OCI-LY1 (cell line): ENCODE measurements at regions not wholly inside any gene's neighbourhood (a gene's known extent, or its start where the extent isn't known, plus 50 kb on each side); places are given as distances from the start of the nearest gene placed in this dataset.

Experiments used
- H2AFZ ChIP-seq: fragments of 200-600 bp; sonication (generic), shearing (Covaris generic); 2 replicates; pipeline ENCODE4 v1.6.0; 2014; ENCODE audit warnings: antibody characterized with exemption, mild to moderate bottlenecking, low read length
- H3F3A ChIP-seq: fragments of 200-600 bp; sonication (generic), shearing (Covaris generic); 2 replicates; pipeline ENCODE4 v1.6.0; 2014; ENCODE audit warnings: mild to moderate bottlenecking, antibody characterized with exemption, low read length, moderate library complexity; ENCODE audit not compliant: insufficient read depth
- H3K27ac ChIP-seq: fragments of 200-600 bp; sonication (generic); 2 replicates; pipeline ENCODE4 v1.5.1; 2014; ENCODE audit warnings: low read length, mixed run types, mild to moderate bottlenecking, low read depth; ENCODE audit not compliant: poor library complexity, severe bottlenecking
- H3K27me3 ChIP-seq: fragments of 200-600 bp; sonication (generic); 2 replicates; pipeline ENCODE4 v1.6.0; 2014; ENCODE audit warnings: antibody characterized with exemption, mild to moderate bottlenecking, low read length, moderate library complexity; ENCODE audit not compliant: insufficient read depth
- H3K36me3 ChIP-seq: fragments of 200-600 bp; sonication (generic); 2 replicates; pipeline ENCODE4 v1.6.1; 2014; ENCODE audit warnings: mild to moderate bottlenecking, antibody characterized with exemption, low read length, moderate library complexity, mixed read lengths; ENCODE audit not compliant: insufficient read depth
- H3K4me1 ChIP-seq: fragments of 200-600 bp; sonication (generic); 2 replicates; pipeline ENCODE4 v1.5.1; 2014; ENCODE audit warnings: mild to moderate bottlenecking, low read length, moderate library complexity; ENCODE audit not compliant: insufficient read depth, severe bottlenecking
- H3K4me2 ChIP-seq: fragments of 200-600 bp; sonication (generic), shearing (Covaris generic); 2 replicates; pipeline ENCODE4 v1.6.1; 2014; ENCODE audit warnings: low read length
- H3K4me3 ChIP-seq: fragments of 200-600 bp; sonication (generic); 2 replicates; pipeline ENCODE4 v1.5.1; 2014; ENCODE audit warnings: low read length, low read depth, mild to moderate bottlenecking, mixed read lengths; ENCODE audit not compliant: poor library complexity, severe bottlenecking
- H3K79me2 ChIP-seq: fragments of 200-600 bp; shearing (Covaris generic); 2 replicates; pipeline ENCODE4 v1.6.1; 2016; ENCODE audit warnings: mixed run types, low read length, mixed read lengths; ENCODE audit not compliant: insufficient read depth
- H3K9ac ChIP-seq: fragments of 200-600 bp; sonication (generic), shearing (Covaris generic); 2 replicates; pipeline ENCODE4 v1.6.1; 2014; ENCODE audit warnings: mild to moderate bottlenecking, low read length, mixed read lengths
- H3K9me2 ChIP-seq: fragments of 200-600 bp; sonication (generic), shearing (Covaris generic); 2 replicates; pipeline ENCODE4 v1.6.1; 2014; ENCODE audit warnings: low read depth, mild to moderate bottlenecking, low read length, mixed read lengths
- H3K9me3 ChIP-seq: fragments of 200-600 bp; shearing (Covaris generic); 2 replicates; pipeline ENCODE4 v1.6.1; 2014; ENCODE audit warnings: low read length, mixed read lengths
- H4K20me1 ChIP-seq: fragments of 200-600 bp; sonication (generic), shearing (Covaris generic); 2 replicates; pipeline ENCODE4 v1.6.0; 2016; ENCODE audit warnings: mild to moderate bottlenecking, low read length; ENCODE audit not compliant: insufficient read depth
- CTCF ChIP-seq: fragments of 200-600 bp; sonication (generic), shearing (Covaris generic); IDR thresholded peaks from 2 replicates; pipeline ENCODE4 v1.5.1; 2017; ENCODE audit warnings: mild to moderate bottlenecking, antibody characterized with exemption, low read length, moderate library complexity, mixed read lengths
- EZH2 ChIP-seq: fragments of 200-600 bp; sonication (generic), shearing (Covaris generic); IDR thresholded peaks from 2 replicates; pipeline ENCODE4 v1.8.0; 2017; ENCODE audit warnings: borderline replicate concordance, mixed run types, mild to moderate bottlenecking, antibody characterized with exemption, low read length, moderate library complexity, mixed read lengths

- no peaks in the 10 kb centered on the region for H3K27me3 ChIP-seq
- H3F3A ChIP-seq = no peaks in the 10 kb centered on the region
Measured at GRCh38 chr15:55094136-55094535, 102.6 kb downstream of the RSL24D1 start.

GRCh38 chr15:55088207-55088606 is 108.5 kb downstream of the RSL24D1 start:
- Histone ChIP-seq H3K4me2 (no peak overlapping the region), H3K36me3 (no peaks in the 10 kb centered on the region), H3K9me3 (no peaks in the 10 kb centered on the region), H2AFZ (no peak overlapping the region), H3F3A (no peaks in the 10 kb centered on the region), H3K27me3 (no peaks in the 10 kb centered on the region), H3K4me3 (no peak overlapping the region), H3K4me1 (no peaks in the 10 kb centered on the region), H3K27ac (no peak overlapping the region), H3K79me2 (no peaks in the 10 kb centered on the region), H4K20me1 (no peaks in the 10 kb centered on the region), H3K9me2 (no peaks in the 10 kb centered on the region), H3K9ac (no peak overlapping the region)
- TF ChIP-seq CTCF (no peak), EZH2 (no peak)

More at GRCh38 chr15:55094136-55094535, 102.6 kb downstream of the RSL24D1 start:
- H3K4me1 ChIP-seq = no peaks in the 10 kb centered on the region
- H3K36me3 ChIP-seq = no peaks in the 10 kb centered on the region
- H3K9me2 ChIP-seq = no peaks in the 10 kb centered on the region
- H3K9ac ChIP-seq = no peak overlapping the region
- H3K9me3 ChIP-seq = no peaks in the 10 kb centered on the region
- no peaks in the 10 kb centered on the region for H3K79me2 ChIP-seq
- no peak overlapping the region for H3K4me3 ChIP-seq
- no peak for TF ChIP-seq EZH2
- TF ChIP-seq CTCF = no peak
- H3K4me2 ChIP-seq = no peak overlapping the region
- no peak overlapping the region for H3K27ac ChIP-seq
- no peak overlapping the region for H2AFZ ChIP-seq
- no peaks in the 10 kb centered on the region for H4K20me1 ChIP-seq

GRCh38 chr15:55084673-55085072 is 112.1 kb downstream of the RSL24D1 start:
- no peak overlapping the region for H2AFZ ChIP-seq
- H3K9me2 ChIP-seq = no peaks in the 10 kb centered on the region
- no peaks in the 10 kb centered on the region for H4K20me1 ChIP-seq
- no peak overlapping the region for H3K27ac ChIP-seq
- no peaks in the 10 kb centered on the region for H3K9me3 ChIP-seq
- H3F3A ChIP-seq = no peaks in the 10 kb centered on the region
- no peak overlapping the region for H3K9ac ChIP-seq
- H3K27me3 ChIP-seq = no peaks in the 10 kb centered on the region
- no peaks in the 10 kb centered on the region for H3K36me3 ChIP-seq
- TF ChIP-seq CTCF (no peak), EZH2 (no peak)
- no peaks in the 10 kb centered on the region for H3K79me2 ChIP-seq
- H3K4me3 ChIP-seq = no peak overlapping the region
- H3K4me2 ChIP-seq = no peak overlapping the region
- H3K4me1 ChIP-seq = no peaks in the 10 kb centered on the region
